Heart left ventricle (tissue), 13 donors: ENCODE measurements at regions not wholly inside any gene's neighbourhood (a gene's known extent, or its start where the extent isn't known, plus 50 kb on each side); places are given as distances from the start of the nearest gene placed in this dataset.

ENCODE experiments used
- CTCF ChIP-seq, 12 donors: fragments of 200-600 bp; sonication (generic) in 4 of 12; IDR thresholded peaks; one replicate each; pipeline versions ENCODE4 v1.5.0 to v1.8.0; 2018 to 2022; ENCODE audit warnings: antibody characterized with exemption in 12 of 12, mild to moderate bottlenecking in 5 of 12
- POLR2A ChIP-seq, 2 donors: fragments of 450-650 bp; IDR thresholded peaks; one replicate each; pipeline ENCODE4 v1.6.1; 2017; ENCODE audit warnings: antibody characterized with exemption in 2 of 2, mild to moderate bottlenecking in 2 of 2, moderate library complexity in 2 of 2
- donor health status: ischemic (EF 13 %, LVEDD 7.1; RV severe dilation, severe dysfunction).
- donor health status: DM: no; HTN: yes; CAD: no.
- donor health status: DM: no; HTN: no; CAD: no.
- donor health status: ischemic (EF 25% LVEDD 6.9; RV normal size, moderate dysfunction).
- donor health status: ischemic (EF 25% LVEDD 5.7; RV mildly dilated, moderate dysfunction).
- donor health status: ischemic (EF 35%, LVEDD 5.7; RV mildly dilated, moderate dysfunction).
- donor health status: nonischemic (EF 11% LVEDD 7.7; RV severe dilation, severe dysfunction).
- donor health status: DM: yes; HTN: yes; CAD: no.
- donor health status: PGD.
- donor health status: ischemic (EF 29% LVEDD 5.4; RV normal size, mild dysfunction).
- donor health status: nonischemic (EF 23%, LVEDD 6.1; RV moderate dilation, normal function).

- TF ChIP-seq CTCF (IDR thresholded peaks at IDR 0.05) (no peak), POLR2A (IDR thresholded peaks at IDR 0.05) (no peak)
These were observed 608.1 kb upstream of the REG3G start for GRCh38 chr2:78417355-78417754.
